Vagina (tissue), 2 donors: ENCODE measurements at regions not wholly inside any gene's neighbourhood (a gene's known extent, or its start where the extent isn't known, plus 50 kb on each side); places are given as distances from the start of the nearest gene placed in this dataset.

Experiments used
- DNase-seq, 2 donors: peaks; one replicate each; pipeline ENCODE4 v3.0.0-alpha.2; 2017; ENCODE audit errors: extremely low spot score in 2 of 2
- H3K27ac ChIP-seq: fragments of 200-600 bp; sonication (generic); one replicate; pipeline ENCODE4 v1.5.1; 2019
- H3K27me3 ChIP-seq: fragments of 200-600 bp; sonication (generic); one replicate; pipeline ENCODE4 v1.5.1; 2019
- H3K36me3 ChIP-seq, 2 donors: fragments of 200-600 bp; sonication (generic); one replicate each; pipeline ENCODE4 v1.5.1; 2017 to 2019
- H3K4me1 ChIP-seq: fragments of 200-600 bp; sonication (generic); one replicate; pipeline ENCODE4 v1.5.1; 2019
- H3K4me3 ChIP-seq, 2 donors: fragments of 200-600 bp; sonication (generic); 1 replicate in 1 of 2; 2 replicates in 1 of 2; pipeline ENCODE4 v1.5.1; 2016 to 2019
- H3K9me3 ChIP-seq: fragments of 200-600 bp; sonication (generic); one replicate; pipeline ENCODE4 v1.5.1; 2019
- CTCF ChIP-seq, 3 experiments: fragments of 450-650 bp in 2 of 3; fragments of 200-600 bp in 1 of 3; sonication (generic) in 1 of 3; IDR thresholded peaks; one replicate each; pipeline ENCODE4 v1.5.1; 2017 to 2019; ENCODE audit warnings: antibody characterized with exemption in 3 of 3, mild to moderate bottlenecking in 2 of 3, moderate library complexity in 2 of 3
- POLR2A ChIP-seq, 2 donors: fragments of 450-650 bp; IDR thresholded peaks; one replicate each; pipeline ENCODE4 v1.6.1; 2017; ENCODE audit warnings: antibody characterized with exemption in 2 of 2, mild to moderate bottlenecking in 2 of 2, moderate library complexity in 2 of 2
- POLR2AphosphoS5 ChIP-seq, 2 donors: sonication (generic); formaldehyde crosslinking; IDR thresholded peaks; one replicate each; pipeline ENCODE4 v1.9.0; 2017; ENCODE audit warnings: antibody characterized with exemption in 2 of 2, mild to moderate bottlenecking in 2 of 2, low read depth in 1 of 2; ENCODE audit not compliant: insufficient read depth in 1 of 2
- intact Hi-C: fragments of 100-400 bp; cut with DNase I; formaldehyde crosslinking; loops from one replicate; pipeline ENCODE4 v1.15.1; 2023

GRCh38 chr5:58351190-58351589 lies 108.7 kb downstream of the PLK2 start:
- H3K27me3 ChIP-seq, result no peaks in the 10 kb centered on the region
- no peaks in the 10 kb centered on the region for H3K36me3 ChIP-seq
- intact Hi-C loops, result no loop called here
- H3K27ac ChIP-seq, result no peak overlapping the region
- DNase-seq, result no peak
- TF ChIP-seq POLR2A (IDR thresholded peaks at IDR 0.05) (no peak), POLR2AphosphoS5 (IDR thresholded peaks at IDR 0.05; ENCODE audit: insufficient read depth in 1 of 2, low read depth in 1 of 2) (no peak), CTCF (IDR thresholded peaks at IDR 0.05) (no peak)
- no peaks in the 10 kb centered on the region for H3K9me3 ChIP-seq
- H3K4me1 ChIP-seq, result no peaks in the 10 kb centered on the region
- no peak overlapping the region for H3K4me3 ChIP-seq

GRCh38 chr5:58348996-58349728 lies 110.7 kb downstream of the PLK2 start:
- H3K36me3 ChIP-seq, result no peaks in the 10 kb centered on the region
- TF ChIP-seq CTCF (IDR thresholded peaks at IDR 0.05) (no peak), POLR2AphosphoS5 (IDR thresholded peaks at IDR 0.05; ENCODE audit: insufficient read depth in 1 of 2, low read depth in 1 of 2) (no peak), POLR2A (IDR thresholded peaks at IDR 0.05) (no peak)
- intact Hi-C loops, result no loop called here
- H3K4me3 ChIP-seq, result no peak overlapping the region
- H3K27ac ChIP-seq, result no peak overlapping the region
- DNase-seq, result no peak
- no peaks in the 10 kb centered on the region for H3K27me3 ChIP-seq
- H3K4me1 ChIP-seq, result no peaks in the 10 kb centered on the region
- H3K9me3 ChIP-seq, result no peaks in the 10 kb centered on the region

- intact Hi-C loops, result no loop called here
- Histone ChIP-seq H3K27me3 (no peaks in the 10 kb centered on the region), H3K9me3 (no peaks in the 10 kb centered on the region), H3K27ac (no peak overlapping the region), H3K4me3 (no peak overlapping the region), H3K36me3 (no peaks in the 10 kb centered on the region), H3K4me1 (no peaks in the 10 kb centered on the region)
- no peak for DNase-seq
- TF ChIP-seq POLR2AphosphoS5 (IDR thresholded peaks at IDR 0.05; ENCODE audit: insufficient read depth in 1 of 2, low read depth in 1 of 2) (no peak), CTCF (IDR thresholded peaks at IDR 0.05) (no peak), POLR2A (IDR thresholded peaks at IDR 0.05) (no peak)
Measured at GRCh38 chr5:58346041-58346440, 113.8 kb downstream of the PLK2 start.

GRCh38 chr5:58341476-58341875 lies 118.4 kb downstream of the PLK2 start:
- intact Hi-C loops, result no loop called here
- no peaks in the 10 kb centered on the region for H3K9me3 ChIP-seq
- DNase-seq, result no peak
- H3K4me3 ChIP-seq, result no peak overlapping the region
- H3K36me3 ChIP-seq, result no peaks in the 10 kb centered on the region
- H3K4me1 ChIP-seq, result no peaks in the 10 kb centered on the region
- TF ChIP-seq CTCF (IDR thresholded peaks at IDR 0.05) (no peak), POLR2AphosphoS5 (IDR thresholded peaks at IDR 0.05; ENCODE audit: insufficient read depth in 1 of 2, low read depth in 1 of 2) (no peak), POLR2A (IDR thresholded peaks at IDR 0.05) (no peak)
- no peaks in the 10 kb centered on the region for H3K27me3 ChIP-seq
- no peak overlapping the region for H3K27ac ChIP-seq

- Histone ChIP-seq H3K4me1 (no peaks in the 10 kb centered on the region), H3K4me3 (no peak overlapping the region), H3K9me3 (no peaks in the 10 kb centered on the region), H3K27ac (no peak overlapping the region), H3K27me3 (no peaks in the 10 kb centered on the region), H3K36me3 (no peaks in the 10 kb centered on the region)
- no peak for DNase-seq
- intact Hi-C loops, result no loop called here
- TF ChIP-seq POLR2A (IDR thresholded peaks at IDR 0.05), result no peak
- TF ChIP-seq CTCF (IDR thresholded peaks at IDR 0.05), result no peak
- TF ChIP-seq POLR2AphosphoS5 (IDR thresholded peaks at IDR 0.05; ENCODE audit: insufficient read depth in 1 of 2, low read depth in 1 of 2), result no peak
Measured at GRCh38 chr5:58335518-58335917, 124.4 kb downstream of the PLK2 start.
